Coronary artery (tissue), 2 donors: ENCODE measurements at regions not wholly inside any gene's neighbourhood (a gene's known extent, or its start where the extent isn't known, plus 50 kb on each side); places are given as distances from the start of the nearest gene placed in this dataset.
"Not testable (repeated sequence)": the region's sequence is repeated elsewhere in the genome, so short reads cannot be mapped to it uniquely, and the experiment has no call there.

Experiments used
- DNase-seq: peaks from one replicate; pipeline ENCODE4 v3.0.0-alpha.2; 2017; ENCODE audit warnings: low spot score
- H3K27ac ChIP-seq, 2 donors: fragments of 200-600 bp; sonication (generic); one replicate each; pipeline ENCODE4 v1.5.1; 2016 to 2019
- H3K4me3 ChIP-seq: fragments of 200-600 bp; sonication (generic); 2 replicates; pipeline ENCODE4 v1.5.1; 2016; ENCODE audit warnings: mild to moderate bottlenecking, moderate library complexity
- CTCF ChIP-seq: fragments of 200-600 bp; sonication (generic); IDR thresholded peaks from one replicate; pipeline ENCODE4 v1.5.1; 2019; ENCODE audit warnings: antibody characterized with exemption

GRCh38 chr7:118858651-118859149 lies 634.2 kb downstream of the ANKRD7 start:
- DNase-seq: no peak
- no peak for TF ChIP-seq CTCF
- Histone ChIP-seq H3K27ac (no peak overlapping the region), H3K4me3 (no peak overlapping the region)

GRCh38 chr7:118861581-118861980 lies 637.1 kb downstream of the ANKRD7 start:
- no peak for DNase-seq
- H3K27ac ChIP-seq: no peak overlapping the region
- TF ChIP-seq CTCF: no peak
- H3K4me3 ChIP-seq: no peak overlapping the region

GRCh38 chr7:118862740-118863139 lies 638.2 kb downstream of the ANKRD7 start:
- TF ChIP-seq CTCF: no peak
- H3K4me3 ChIP-seq: no peak overlapping the region
- no peak overlapping the region for H3K27ac ChIP-seq
- no peak for DNase-seq

GRCh38 chr7:118863966-118864365 lies 639.5 kb downstream of the ANKRD7 start:
- DNase-seq: no peak

GRCh38 chr7:118867860-118868259 lies 643.4 kb downstream of the ANKRD7 start:
- no peak overlapping the region for H3K4me3 ChIP-seq
- DNase-seq: no peak
- TF ChIP-seq CTCF: no peak
- H3K27ac ChIP-seq: no peak overlapping the region

More at GRCh38 chr7:118863966-118864365, 639.5 kb downstream of the ANKRD7 start:
- TF ChIP-seq CTCF: no peak
- H3K27ac ChIP-seq: no peak overlapping the region
- H3K4me3 ChIP-seq: no peak overlapping the region

- H3K4me3 ChIP-seq, H3K27ac ChIP-seq, DNase-seq: not testable (repeated sequence)
Measured at GRCh38 chr7:118869141-118869540, 644.6 kb downstream of the ANKRD7 start.

GRCh38 chr7:118870187-118870586 lies 645.7 kb downstream of the ANKRD7 start:
- no peak for TF ChIP-seq CTCF
- no peak for DNase-seq

GRCh38 chr7:118872568-118872967 lies 648.1 kb downstream of the ANKRD7 start:
- no peak for TF ChIP-seq CTCF

More at GRCh38 chr7:118870187-118870586, 645.7 kb downstream of the ANKRD7 start:
- H3K27ac ChIP-seq: no peak overlapping the region
- H3K4me3 ChIP-seq: no peak overlapping the region

More at GRCh38 chr7:118872568-118872967, 648.1 kb downstream of the ANKRD7 start:
- no peak overlapping the region for H3K27ac ChIP-seq
- no peak overlapping the region for H3K4me3 ChIP-seq
- DNase-seq: no peak
